HEK293 (cell line): ENCODE measurements at regions not wholly inside any gene's neighbourhood (a gene's known extent, or its start where the extent isn't known, plus 50 kb on each side); places are given as distances from the start of the nearest gene placed in this dataset.

ENCODE experiments used
- CTCF ChIP-seq: fragments of 450-650 bp; formaldehyde crosslinking; IDR thresholded peaks from 2 replicates; pipeline ENCODE4 v1.5.1; 2016; ENCODE audit warnings: missing biosample characterization, missing genetic modification characterization
- ZNF639 ChIP-seq: fragments of 450-650 bp; formaldehyde crosslinking; IDR thresholded peaks from 2 replicates; pipeline ENCODE4 v1.5.1; 2016; ENCODE audit warnings: missing biosample characterization, missing genetic modification characterization

GRCh38 chr6:95489185-95489863 lies 88.0 kb upstream of the MANEA start:
- no peak for TF ChIP-seq ZNF639 (tag by site-specific recombination)
- no peak for TF ChIP-seq CTCF (tag by site-specific recombination)
